ENCODE measurements at regions not wholly inside any gene's neighbourhood (a gene's known extent, or its start where the extent isn't known, plus 50 kb on each side); places are given as distances from the start of the nearest gene placed in this dataset.

DNA sequence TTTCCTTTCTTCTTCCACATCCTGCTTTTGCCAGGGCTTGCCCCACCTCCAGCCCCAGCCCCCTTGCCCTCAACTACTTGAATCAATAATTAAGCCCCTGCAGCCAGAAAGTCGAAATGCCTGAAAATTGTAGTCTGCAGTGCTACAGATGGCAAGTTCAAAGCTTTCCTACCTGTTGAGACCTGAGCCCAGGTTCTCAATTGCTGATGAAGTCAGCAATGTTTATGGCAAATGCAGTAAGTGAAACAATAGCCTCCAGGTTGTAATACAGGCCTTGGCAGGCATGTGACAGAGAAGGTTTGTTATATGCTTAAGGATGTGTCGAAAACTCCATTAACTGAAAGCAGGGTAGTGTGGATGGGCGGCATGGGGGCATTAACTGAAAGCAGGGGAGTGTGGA, 181.1 kb upstream of the SESN3 start:
- TF ChIP-seq, protein P1, sequence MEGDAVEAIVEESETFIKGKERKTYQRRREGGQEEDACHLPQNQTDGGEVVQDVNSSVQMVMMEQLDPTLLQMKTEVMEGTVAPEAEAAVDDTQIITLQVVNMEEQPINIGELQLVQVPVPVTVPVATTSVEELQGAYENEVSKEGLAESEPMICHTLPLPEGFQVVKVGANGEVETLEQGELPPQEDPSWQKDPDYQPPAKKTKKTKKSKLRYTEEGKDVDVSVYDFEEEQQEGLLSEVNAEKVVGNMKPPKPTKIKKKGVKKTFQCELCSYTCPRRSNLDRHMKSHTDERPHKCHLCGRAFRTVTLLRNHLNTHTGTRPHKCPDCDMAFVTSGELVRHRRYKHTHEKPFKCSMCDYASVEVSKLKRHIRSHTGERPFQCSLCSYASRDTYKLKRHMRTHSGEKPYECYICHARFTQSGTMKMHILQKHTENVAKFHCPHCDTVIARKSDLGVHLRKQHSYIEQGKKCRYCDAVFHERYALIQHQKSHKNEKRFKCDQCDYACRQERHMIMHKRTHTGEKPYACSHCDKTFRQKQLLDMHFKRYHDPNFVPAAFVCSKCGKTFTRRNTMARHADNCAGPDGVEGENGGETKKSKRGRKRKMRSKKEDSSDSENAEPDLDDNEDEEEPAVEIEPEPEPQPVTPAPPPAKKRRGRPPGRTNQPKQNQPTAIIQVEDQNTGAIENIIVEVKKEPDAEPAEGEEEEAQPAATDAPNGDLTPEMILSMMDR (IDR thresholded peaks at IDR 0.05), result no peak
- TF ChIP-seq POLR2AphosphoS5 (IDR thresholded peaks at IDR 0.05; ENCODE audit: low read depth, low read length), result no peak
- TF ChIP-seq, protein P2, sequence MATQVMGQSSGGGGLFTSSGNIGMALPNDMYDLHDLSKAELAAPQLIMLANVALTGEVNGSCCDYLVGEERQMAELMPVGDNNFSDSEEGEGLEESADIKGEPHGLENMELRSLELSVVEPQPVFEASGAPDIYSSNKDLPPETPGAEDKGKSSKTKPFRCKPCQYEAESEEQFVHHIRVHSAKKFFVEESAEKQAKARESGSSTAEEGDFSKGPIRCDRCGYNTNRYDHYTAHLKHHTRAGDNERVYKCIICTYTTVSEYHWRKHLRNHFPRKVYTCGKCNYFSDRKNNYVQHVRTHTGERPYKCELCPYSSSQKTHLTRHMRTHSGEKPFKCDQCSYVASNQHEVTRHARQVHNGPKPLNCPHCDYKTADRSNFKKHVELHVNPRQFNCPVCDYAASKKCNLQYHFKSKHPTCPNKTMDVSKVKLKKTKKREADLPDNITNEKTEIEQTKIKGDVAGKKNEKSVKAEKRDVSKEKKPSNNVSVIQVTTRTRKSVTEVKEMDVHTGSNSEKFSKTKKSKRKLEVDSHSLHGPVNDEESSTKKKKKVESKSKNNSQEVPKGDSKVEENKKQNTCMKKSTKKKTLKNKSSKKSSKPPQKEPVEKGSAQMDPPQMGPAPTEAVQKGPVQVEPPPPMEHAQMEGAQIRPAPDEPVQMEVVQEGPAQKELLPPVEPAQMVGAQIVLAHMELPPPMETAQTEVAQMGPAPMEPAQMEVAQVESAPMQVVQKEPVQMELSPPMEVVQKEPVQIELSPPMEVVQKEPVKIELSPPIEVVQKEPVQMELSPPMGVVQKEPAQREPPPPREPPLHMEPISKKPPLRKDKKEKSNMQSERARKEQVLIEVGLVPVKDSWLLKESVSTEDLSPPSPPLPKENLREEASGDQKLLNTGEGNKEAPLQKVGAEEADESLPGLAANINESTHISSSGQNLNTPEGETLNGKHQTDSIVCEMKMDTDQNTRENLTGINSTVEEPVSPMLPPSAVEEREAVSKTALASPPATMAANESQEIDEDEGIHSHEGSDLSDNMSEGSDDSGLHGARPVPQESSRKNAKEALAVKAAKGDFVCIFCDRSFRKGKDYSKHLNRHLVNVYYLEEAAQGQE (IDR thresholded peaks at IDR 0.05; ENCODE audit: insufficient read depth in 1 of 2, low read depth in 2 of 2, low read length in 1 of 2), result no peak

Measured in Panc1 (cell line).